Mucosa of descending colon (tissue), 3 donors: ENCODE measurements at regions not wholly inside any gene's neighbourhood (a gene's known extent, or its start where the extent isn't known, plus 50 kb on each side); places are given as distances from the start of the nearest gene placed in this dataset.

ENCODE experiments used
- ATAC-seq: fragments of 200-7000 bp; cut with Tn5 transposase; one replicate; pipeline ENCODE4 v1.9.1; 2020; ENCODE audit warnings: mild to moderate bottlenecking, moderate library complexity
- DNase-seq, 3 donors: peaks; one replicate each; pipeline ENCODE4 v3.0.0-alpha.2; 2020
- H3K36me3 ChIP-seq: fragments of 200-600 bp; one replicate; pipeline ENCODE4 v1.8.0; 2021; ENCODE audit warnings: low read depth, mild to moderate bottlenecking
- H3K4me1 ChIP-seq: fragments of 200-600 bp; one replicate; pipeline ENCODE4 v1.8.0; 2021; ENCODE audit warnings: low read depth, mild to moderate bottlenecking
- H3K4me3 ChIP-seq: fragments of 200-600 bp; one replicate; pipeline ENCODE4 v1.8.0; 2021; ENCODE audit warnings: mild to moderate bottlenecking
- H3K9me3 ChIP-seq: fragments of 200-600 bp; one replicate; pipeline ENCODE4 v1.8.0; 2021; ENCODE audit warnings: mild to moderate bottlenecking
- intact Hi-C, 2 donors: fragments of 100-400 bp; cut with DNase I in 1 of 2; cut with micrococcal nuclease in 1 of 2; formaldehyde crosslinking; loops; one replicate each; pipeline versions ENCODE4 v1.11.0 to v1.11.1; 2022; cut with DNase I, micrococcal nuclease
- TF ChIP-seq, protein P1 (sequence below): fragments of 200-600 bp; IDR thresholded peaks from one replicate; pipeline ENCODE4 v1.8.0; 2022; ENCODE audit warnings: antibody characterized with exemption, mild to moderate bottlenecking
- donor health status: DM: no; HTN: no; CAD: no; lungs with moderate emphysema.
- donor health status: DM: no; HTN: no; CAD: no.
- donor health status: DM: no; HTN: yes; CAD: no.

DNA sequence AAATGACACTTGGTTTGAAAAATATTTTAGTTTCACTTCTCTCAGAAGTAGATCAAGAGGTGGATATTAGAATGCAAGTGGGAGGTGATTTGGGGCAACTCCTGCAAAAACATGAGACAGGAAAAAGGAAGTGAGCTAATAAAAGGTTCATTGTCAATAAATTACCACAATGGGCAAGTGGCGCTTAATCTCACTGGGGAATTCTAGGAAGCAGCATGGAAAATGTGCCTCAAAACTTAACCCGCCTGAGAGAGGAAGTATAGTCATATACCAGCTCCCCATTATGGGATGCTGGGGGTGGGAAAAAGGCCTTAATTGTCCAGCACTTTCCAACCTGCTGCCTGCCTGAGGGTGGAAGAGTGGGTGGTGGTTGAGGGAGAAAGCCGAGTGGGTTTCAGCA lies 204.1 kb downstream of the ELAVL2 start:
- intact Hi-C loops: no loop called here
- Histone ChIP-seq H3K36me3 (no peaks in the 10 kb centered on the region), H3K4me1 (no peaks in the 10 kb centered on the region), H3K4me3 (no peak overlapping the region), H3K9me3 (no peaks in the 10 kb centered on the region)
- DNase-seq (no peak), ATAC-seq (no peak)
- TF ChIP-seq, protein P1, sequence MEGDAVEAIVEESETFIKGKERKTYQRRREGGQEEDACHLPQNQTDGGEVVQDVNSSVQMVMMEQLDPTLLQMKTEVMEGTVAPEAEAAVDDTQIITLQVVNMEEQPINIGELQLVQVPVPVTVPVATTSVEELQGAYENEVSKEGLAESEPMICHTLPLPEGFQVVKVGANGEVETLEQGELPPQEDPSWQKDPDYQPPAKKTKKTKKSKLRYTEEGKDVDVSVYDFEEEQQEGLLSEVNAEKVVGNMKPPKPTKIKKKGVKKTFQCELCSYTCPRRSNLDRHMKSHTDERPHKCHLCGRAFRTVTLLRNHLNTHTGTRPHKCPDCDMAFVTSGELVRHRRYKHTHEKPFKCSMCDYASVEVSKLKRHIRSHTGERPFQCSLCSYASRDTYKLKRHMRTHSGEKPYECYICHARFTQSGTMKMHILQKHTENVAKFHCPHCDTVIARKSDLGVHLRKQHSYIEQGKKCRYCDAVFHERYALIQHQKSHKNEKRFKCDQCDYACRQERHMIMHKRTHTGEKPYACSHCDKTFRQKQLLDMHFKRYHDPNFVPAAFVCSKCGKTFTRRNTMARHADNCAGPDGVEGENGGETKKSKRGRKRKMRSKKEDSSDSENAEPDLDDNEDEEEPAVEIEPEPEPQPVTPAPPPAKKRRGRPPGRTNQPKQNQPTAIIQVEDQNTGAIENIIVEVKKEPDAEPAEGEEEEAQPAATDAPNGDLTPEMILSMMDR: no peak

DNA sequence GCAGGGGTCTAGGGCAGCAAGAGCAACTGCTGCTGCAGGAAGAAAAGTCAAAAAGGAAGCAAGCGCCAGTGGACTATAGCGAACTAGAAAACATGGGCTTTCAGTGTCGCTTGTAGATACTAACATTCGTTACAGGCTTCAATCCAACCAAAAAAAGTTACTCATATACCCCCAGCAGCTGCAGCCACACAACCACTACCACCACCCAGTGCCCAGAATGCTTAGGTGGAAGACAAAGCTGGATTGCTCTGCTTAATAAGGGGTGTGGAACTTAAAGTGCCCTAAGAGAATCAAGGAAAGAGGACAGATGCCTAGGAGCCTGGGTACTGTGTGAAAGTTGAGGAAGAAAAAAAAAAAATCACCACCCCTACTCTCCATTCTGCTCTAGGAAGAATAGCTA lies 203.6 kb downstream of the ELAVL2 start:
- H3K4me3 ChIP-seq: no peak overlapping the region
- TF ChIP-seq, protein P1: no peak
- DNase-seq (no peak), ATAC-seq (no peak)
- H3K9me3 ChIP-seq: no peaks in the 10 kb centered on the region
- H3K4me1 ChIP-seq: no peaks in the 10 kb centered on the region
- intact Hi-C loops: no loop called here
- no peaks in the 10 kb centered on the region for H3K36me3 ChIP-seq

DNA sequence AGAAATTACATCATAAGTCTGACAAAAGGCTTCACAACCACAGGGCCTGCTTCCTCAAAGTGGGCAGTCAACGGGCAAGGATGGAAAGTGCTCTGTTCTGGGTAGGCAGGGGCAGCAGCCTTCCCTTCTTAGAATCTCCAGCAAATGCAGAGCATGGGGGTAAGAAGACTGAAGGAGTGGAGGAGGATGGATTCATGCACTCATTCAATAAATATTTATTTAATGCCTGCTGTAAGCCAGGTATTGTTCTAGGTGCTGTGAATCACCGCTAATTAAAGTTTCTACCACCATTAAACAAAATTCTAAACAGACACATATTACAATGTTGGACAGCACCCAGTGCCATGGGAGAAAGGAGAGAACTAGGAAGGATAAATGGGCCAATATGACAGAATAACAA lies 195.6 kb downstream of the ELAVL2 start:
- Histone ChIP-seq H3K4me1 (no peaks in the 10 kb centered on the region), H3K36me3 (no peaks in the 10 kb centered on the region), H3K9me3 (no peaks in the 10 kb centered on the region), H3K4me3 (no peak overlapping the region)
- intact Hi-C loops: no loop called here
- ATAC-seq: no peak
- DNase-seq: no peak
- TF ChIP-seq, protein P1: no peak

DNA sequence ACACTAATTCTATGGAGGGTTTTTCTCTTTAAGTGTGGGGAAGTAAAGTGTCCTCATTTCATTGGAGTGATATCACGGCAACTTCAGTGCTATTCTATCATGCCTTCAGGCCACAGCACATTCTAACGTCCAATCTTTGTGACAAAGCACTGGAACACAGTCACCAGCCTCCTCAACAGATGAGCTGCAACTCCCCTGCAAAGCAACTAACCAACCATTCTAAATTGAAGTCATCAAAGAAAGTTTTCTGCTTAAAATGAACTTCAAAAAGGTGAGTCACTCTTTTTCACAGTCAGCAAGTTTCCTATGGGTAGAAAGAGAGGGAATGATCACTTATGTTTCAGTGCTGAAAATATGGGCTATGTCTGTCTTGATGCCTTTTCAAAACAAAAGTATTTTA lies 190.8 kb downstream of the ELAVL2 start:
- Histone ChIP-seq H3K36me3 (no peaks in the 10 kb centered on the region), H3K9me3 (no peaks in the 10 kb centered on the region), H3K4me3 (no peak overlapping the region), H3K4me1 (no peaks in the 10 kb centered on the region)
- TF ChIP-seq, protein P1: no peak
- intact Hi-C loops: no loop called here
- ATAC-seq (no peak), DNase-seq (no peak)

DNA sequence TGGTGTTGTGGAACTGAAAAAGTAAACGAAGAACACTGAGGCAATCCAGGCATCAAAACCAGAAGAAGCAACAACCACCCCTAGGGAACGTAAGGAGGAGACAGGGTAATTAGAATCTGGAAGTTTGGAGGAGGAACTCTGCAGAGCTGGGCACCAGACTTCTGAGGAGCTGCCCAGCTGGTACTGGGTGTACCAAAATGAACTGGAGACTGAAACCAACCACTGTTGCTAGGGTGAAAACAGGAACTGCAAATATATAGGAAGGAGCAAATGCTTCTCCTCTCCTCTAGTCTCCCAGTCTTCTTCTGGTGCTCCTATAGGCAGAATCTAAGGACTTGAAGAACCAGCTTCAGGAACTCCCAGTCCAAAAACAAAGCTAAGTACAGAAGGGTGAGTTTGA lies 189.8 kb downstream of the ELAVL2 start:
- Histone ChIP-seq H3K4me1 (no peaks in the 10 kb centered on the region), H3K9me3 (no peaks in the 10 kb centered on the region), H3K4me3 (no peak overlapping the region), H3K36me3 (no peaks in the 10 kb centered on the region)
- DNase-seq (no peak), ATAC-seq (no peak)
- intact Hi-C loops: no loop called here
- TF ChIP-seq, protein P1: no peak

DNA sequence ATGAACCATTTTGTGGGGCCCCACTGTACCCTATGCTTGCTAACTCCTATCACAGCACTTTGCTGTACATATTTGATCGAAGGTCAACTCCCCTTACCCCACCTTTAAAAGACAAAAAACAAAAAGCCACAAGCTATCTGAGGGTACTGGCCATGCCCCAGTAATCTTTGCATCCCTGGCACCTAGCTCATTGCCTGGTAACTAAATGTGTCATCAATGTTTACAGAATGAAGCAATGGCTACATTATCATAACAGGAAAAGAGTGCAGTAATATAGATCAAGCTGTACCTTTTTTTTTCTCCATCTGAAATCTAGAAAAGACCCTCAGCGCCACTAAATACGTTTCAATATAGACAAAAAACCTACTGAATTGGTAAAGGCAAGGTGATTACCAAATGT lies 188.0 kb downstream of the ELAVL2 start:
- H3K9me3 ChIP-seq: no peaks in the 10 kb centered on the region
- H3K4me3 ChIP-seq: no peak overlapping the region
- intact Hi-C loops: no loop called here
- TF ChIP-seq, protein P1: no peak
- no peaks in the 10 kb centered on the region for H3K4me1 ChIP-seq
- ATAC-seq (no peak), DNase-seq (no peak)
- no peaks in the 10 kb centered on the region for H3K36me3 ChIP-seq
